ENCODE measurements at regions not wholly inside any gene's neighbourhood (a gene's known extent, or its start where the extent isn't known, plus 50 kb on each side); places are given as distances from the start of the nearest gene placed in this dataset.

GRCh38 chr2:129798301-129798581 lies 181.2 kb upstream of the RAB6C start:
- TF ChIP-seq GABPA (IDR thresholded peaks at IDR 0.05 in 1 of 2, conservative IDR thresholded peaks at IDR 0.05 in 1 of 2) (no peak), TAF1 (conservative IDR thresholded peaks at IDR 0.05) (no peak), FOXA1 (IDR thresholded peaks at IDR 0.05) (no peak), NR2F2 (IDR thresholded peaks at IDR 0.05) (no peak)
- no peaks in the 10 kb centered on the region for H3K4me1 ChIP-seq (ENCODE audit: control insufficient read depth in 4 of 4, insufficient read depth in 4 of 4, low read length in 3 of 4)
- H3K4me3 ChIP-seq (ENCODE audit: low read depth in 1 of 3, low read length in 3 of 3), result no peak overlapping the region
- H3K9me3 ChIP-seq (ENCODE audit: control insufficient read depth in 4 of 4, low read length in 3 of 4), result no peaks in the 10 kb centered on the region
- H3K36me3 ChIP-seq (ENCODE audit: control insufficient read depth in 4 of 4, insufficient read depth in 3 of 4, low read depth in 1 of 4, low read length in 3 of 4), result no peaks in the 10 kb centered on the region
- DNase-seq (ENCODE audit: low spot score), result peak; percentile 3
- no peak overlapping the region for H3K9ac ChIP-seq (ENCODE audit: low read depth in 1 of 2, low read length in 2 of 2)
- H3K27ac ChIP-seq (ENCODE audit: low read depth in 1 of 2, low read length in 2 of 2), result no peak overlapping the region
- 89% methylated on average over 9 of the region's 9 CpGs for WGBS
- no peaks in the 10 kb centered on the region for H3K27me3 ChIP-seq (ENCODE audit: control insufficient read depth in 4 of 4, insufficient read depth in 4 of 4, low read length in 3 of 4)

- no peak overlapping the region for H3K27ac ChIP-seq (ENCODE audit: low read depth in 1 of 2, low read length in 2 of 2)
- H3K4me1 ChIP-seq (ENCODE audit: control insufficient read depth in 4 of 4, insufficient read depth in 4 of 4, low read length in 3 of 4), result no peaks in the 10 kb centered on the region
- no peaks in the 10 kb centered on the region for H3K36me3 ChIP-seq (ENCODE audit: control insufficient read depth in 4 of 4, insufficient read depth in 3 of 4, low read depth in 1 of 4, low read length in 3 of 4)
- TF ChIP-seq JUND (IDR thresholded peaks at IDR 0.05) (no peak), HNF4G (IDR thresholded peaks at IDR 0.05) (no peak), FOXA2 (IDR thresholded peaks at IDR 0.05) (no peak), GABPA (IDR thresholded peaks at IDR 0.05 in 1 of 2, conservative IDR thresholded peaks at IDR 0.05 in 1 of 2) (no peak), MAX (IDR thresholded peaks at IDR 0.05) (no peak), EGR1 (IDR thresholded peaks at IDR 0.05; ENCODE audit: low read depth in 2 of 2) (no peak), SP1 (IDR thresholded peaks at IDR 0.05) (no peak), YY1 (IDR thresholded peaks at IDR 0.05) (no peak), TAF1 (conservative IDR thresholded peaks at IDR 0.05) (no peak)
- H3K4me3 ChIP-seq (ENCODE audit: low read depth in 1 of 3, low read length in 3 of 3), result no peak overlapping the region
- H3K9ac ChIP-seq (ENCODE audit: low read depth in 1 of 2, low read length in 2 of 2), result no peak overlapping the region
- 88% methylated on average over 9 of the region's 9 CpGs for WGBS
- H3K9me3 ChIP-seq (ENCODE audit: control insufficient read depth in 4 of 4, low read length in 3 of 4), result no peaks in the 10 kb centered on the region
- peak; percentile 8 for DNase-seq (ENCODE audit: low spot score)
- H3K27me3 ChIP-seq (ENCODE audit: control insufficient read depth in 4 of 4, insufficient read depth in 4 of 4, low read length in 3 of 4), result no peaks in the 10 kb centered on the region
These were observed 180.8 kb upstream of the RAB6C start for GRCh38 chr2:129798626-129799025.

GRCh38 chr2:129799036-129799958 lies 180.2 kb upstream of the RAB6C start:
- TF ChIP-seq HNF4A (conservative IDR thresholded peaks at IDR 0.05) (no peak), RAD21 (IDR thresholded peaks at IDR 0.05) (no peak), FOXA1 (IDR thresholded peaks at IDR 0.05) (no peak), JUND (IDR thresholded peaks at IDR 0.05) (no peak), RXRA (IDR thresholded peaks at IDR 0.05) (no peak), FOXA2 (IDR thresholded peaks at IDR 0.05) (no peak), HNF4G (IDR thresholded peaks at IDR 0.05) (no peak), ZBTB33 (IDR thresholded peaks at IDR 0.05) (no peak), SP1 (IDR thresholded peaks at IDR 0.05) (no peak), REST (IDR thresholded peaks at IDR 0.05) (no peak), NR2F2 (IDR thresholded peaks at IDR 0.05) (no peak), ATF3 (IDR thresholded peaks at IDR 0.05) (no peak)
- Histone ChIP-seq H3K27ac (ENCODE audit: low read depth in 1 of 2, low read length in 2 of 2) (no peak overlapping the region), H3K4me3 (ENCODE audit: low read depth in 1 of 3, low read length in 3 of 3) (no peak overlapping the region), H3K9ac (ENCODE audit: low read depth in 1 of 2, low read length in 2 of 2) (no peak overlapping the region), H3K9me3 (ENCODE audit: control insufficient read depth in 4 of 4, low read length in 3 of 4) (no peaks in the 10 kb centered on the region), H3K27me3 (ENCODE audit: control insufficient read depth in 4 of 4, insufficient read depth in 4 of 4, low read length in 3 of 4) (no peaks in the 10 kb centered on the region), H3K36me3 (ENCODE audit: control insufficient read depth in 4 of 4, insufficient read depth in 3 of 4, low read depth in 1 of 4, low read length in 3 of 4) (no peaks in the 10 kb centered on the region), H3K4me1 (ENCODE audit: control insufficient read depth in 4 of 4, insufficient read depth in 4 of 4, low read length in 3 of 4) (no peaks in the 10 kb centered on the region)
- DNase-seq (ENCODE audit: low spot score), result peak; percentile 28
- WGBS, result 88% methylated on average over 18 of the region's 18 CpGs

Measured in liver (tissue), 7 donors.